D721Med (cell line): ENCODE measurements at regions not wholly inside any gene's neighbourhood (a gene's known extent, or its start where the extent isn't known, plus 50 kb on each side); places are given as distances from the start of the nearest gene placed in this dataset.
"Not testable (repeated sequence)": the region's sequence is repeated elsewhere in the genome, so short reads cannot be mapped to it uniquely, and the experiment has no call there.

Source experiments
- DNase-seq: peaks from one replicate; pipeline ENCODE4 v3.0.0; 2011; ENCODE audit warnings: low spot score; ENCODE audit not compliant: insufficient read length
- FAIRE-seq: peaks from 2 replicates; lab custom pipeline; 2011; peaks lifted over from hg19 to GRCh38; lab: Jason Lieb, UNC
- TF ChIP-seq, protein P1 (sequence below): IDR thresholded peaks from 2 replicates; pipeline ENCODE4 v1.5.1; 2012; ENCODE audit warnings: mild to moderate bottlenecking, control low read depth; ENCODE audit not compliant: insufficient read depth; ENCODE audit errors: missing control alignments

DNA sequence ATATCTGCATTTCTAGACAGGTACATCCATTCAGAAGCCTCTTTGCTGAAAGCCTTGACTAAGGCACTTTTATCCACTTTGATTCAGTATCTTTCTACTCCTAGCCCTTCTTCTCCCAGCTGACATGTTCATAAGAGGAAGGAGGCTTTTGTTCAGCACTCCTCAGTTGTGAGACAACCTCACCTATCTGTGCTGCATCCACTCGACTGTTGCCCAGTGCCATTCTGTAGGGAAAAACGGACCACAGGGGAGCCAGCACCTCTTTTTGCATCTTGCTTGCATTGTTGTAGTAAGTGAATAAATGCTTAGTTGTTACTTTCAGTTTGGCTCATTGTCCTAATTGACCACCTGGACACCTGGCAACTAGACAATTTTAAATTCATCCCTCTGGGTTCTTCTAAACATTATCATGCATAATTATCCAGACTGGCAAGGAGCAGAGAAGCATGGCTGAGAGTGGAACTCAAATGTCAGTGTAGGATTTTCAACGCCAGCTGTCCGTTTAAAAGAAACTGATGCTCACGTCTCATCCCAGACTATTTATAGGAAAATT lies 83.8 kb upstream of the BOD1L1 start:
- TF ChIP-seq, protein P1, sequence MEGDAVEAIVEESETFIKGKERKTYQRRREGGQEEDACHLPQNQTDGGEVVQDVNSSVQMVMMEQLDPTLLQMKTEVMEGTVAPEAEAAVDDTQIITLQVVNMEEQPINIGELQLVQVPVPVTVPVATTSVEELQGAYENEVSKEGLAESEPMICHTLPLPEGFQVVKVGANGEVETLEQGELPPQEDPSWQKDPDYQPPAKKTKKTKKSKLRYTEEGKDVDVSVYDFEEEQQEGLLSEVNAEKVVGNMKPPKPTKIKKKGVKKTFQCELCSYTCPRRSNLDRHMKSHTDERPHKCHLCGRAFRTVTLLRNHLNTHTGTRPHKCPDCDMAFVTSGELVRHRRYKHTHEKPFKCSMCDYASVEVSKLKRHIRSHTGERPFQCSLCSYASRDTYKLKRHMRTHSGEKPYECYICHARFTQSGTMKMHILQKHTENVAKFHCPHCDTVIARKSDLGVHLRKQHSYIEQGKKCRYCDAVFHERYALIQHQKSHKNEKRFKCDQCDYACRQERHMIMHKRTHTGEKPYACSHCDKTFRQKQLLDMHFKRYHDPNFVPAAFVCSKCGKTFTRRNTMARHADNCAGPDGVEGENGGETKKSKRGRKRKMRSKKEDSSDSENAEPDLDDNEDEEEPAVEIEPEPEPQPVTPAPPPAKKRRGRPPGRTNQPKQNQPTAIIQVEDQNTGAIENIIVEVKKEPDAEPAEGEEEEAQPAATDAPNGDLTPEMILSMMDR: no peak
- no peak for FAIRE-seq
- DNase-seq: no peak

GRCh38 chr4:13721894-13722293 lies 94.4 kb upstream of the BOD1L1 start:
- TF ChIP-seq, protein P1: no peak
- FAIRE-seq: no peak
- no peak for DNase-seq

GRCh38 chr4:13722649-13723048 lies 95.1 kb upstream of the BOD1L1 start:
- TF ChIP-seq, protein P1: no peak
- no peak for DNase-seq
- FAIRE-seq: no peak

- no peak for FAIRE-seq
- DNase-seq: no peak
- TF ChIP-seq, protein P1: no peak
Measured at GRCh38 chr4:13728761-13729160, 101.2 kb upstream of the BOD1L1 start.

GRCh38 chr4:13731019-13731418 lies 103.5 kb upstream of the BOD1L1 start:
- FAIRE-seq (no peak), DNase-seq (no peak)

GRCh38 chr4:13733817-13734216 lies 106.3 kb upstream of the BOD1L1 start:
- DNase-seq: no peak
- no peak for FAIRE-seq
- TF ChIP-seq, protein P1: no peak

More at GRCh38 chr4:13731019-13731418, 103.5 kb upstream of the BOD1L1 start:
- TF ChIP-seq, protein P1: no peak

GRCh38 chr4:13750594-13750993 lies 123.1 kb upstream of the BOD1L1 start:
- TF ChIP-seq, protein P1: no peak
- no peak for DNase-seq
- FAIRE-seq: no peak

DNA sequence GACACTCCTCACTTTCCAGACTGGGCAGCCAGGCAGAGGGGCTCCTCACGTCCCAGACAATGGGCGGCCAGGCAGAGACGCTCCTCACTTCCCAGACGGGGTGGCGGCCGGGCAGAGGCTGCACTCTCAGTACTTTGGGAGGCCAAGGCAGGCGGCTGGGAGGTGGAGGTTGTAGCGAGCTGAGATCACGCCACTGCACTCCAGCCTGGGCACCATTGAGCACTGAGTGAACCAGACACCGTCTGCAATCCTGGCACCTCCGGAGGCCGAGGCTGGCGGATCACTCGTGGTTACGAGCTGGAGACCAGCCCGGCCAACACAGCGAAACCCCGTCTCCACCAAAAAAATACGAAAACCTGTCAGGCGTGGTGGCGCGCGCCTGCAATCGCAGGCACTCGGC lies 134.1 kb upstream of the BOD1L1 start:
- DNase-seq, FAIRE-seq: not testable (repeated sequence)
